ENCODE measurements at regions not wholly inside any gene's neighbourhood (a gene's known extent, or its start where the extent isn't known, plus 50 kb on each side); places are given as distances from the start of the nearest gene placed in this dataset.
"Not testable (repeated sequence)": the region's sequence is repeated elsewhere in the genome, so short reads cannot be mapped to it uniquely, and the experiment has no call there.

DNA sequence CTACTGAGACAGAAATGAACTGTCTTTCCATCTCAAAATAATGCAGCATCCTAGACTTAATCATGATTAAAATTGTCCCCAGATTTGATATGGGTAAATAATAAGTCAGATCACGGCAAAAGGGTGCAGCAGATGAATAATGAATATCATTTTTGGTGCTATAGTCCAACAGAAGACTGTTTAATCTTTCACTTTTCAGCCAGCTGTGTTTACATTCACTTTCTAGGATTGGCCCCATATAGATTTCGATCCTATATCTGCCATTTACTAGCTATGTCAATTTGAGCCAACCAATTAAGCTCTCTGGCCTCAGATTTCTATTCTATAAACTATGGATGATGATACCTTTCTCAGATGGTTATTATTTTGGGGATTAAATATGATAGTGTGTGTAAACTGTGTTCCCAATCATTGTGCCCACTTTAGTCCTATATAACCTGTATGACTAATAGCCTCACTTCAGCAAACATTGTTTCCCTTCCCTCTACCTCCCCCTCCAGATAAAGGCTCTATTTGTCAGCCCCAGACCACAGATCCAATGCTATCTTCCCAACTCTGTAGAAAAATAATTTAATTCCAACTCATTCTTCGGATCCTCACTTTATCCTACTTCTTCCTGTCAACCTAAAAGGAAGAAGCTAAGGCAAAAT lies 53.6 kb upstream of the NT5E start:
- no peak for DNase-seq

DNA sequence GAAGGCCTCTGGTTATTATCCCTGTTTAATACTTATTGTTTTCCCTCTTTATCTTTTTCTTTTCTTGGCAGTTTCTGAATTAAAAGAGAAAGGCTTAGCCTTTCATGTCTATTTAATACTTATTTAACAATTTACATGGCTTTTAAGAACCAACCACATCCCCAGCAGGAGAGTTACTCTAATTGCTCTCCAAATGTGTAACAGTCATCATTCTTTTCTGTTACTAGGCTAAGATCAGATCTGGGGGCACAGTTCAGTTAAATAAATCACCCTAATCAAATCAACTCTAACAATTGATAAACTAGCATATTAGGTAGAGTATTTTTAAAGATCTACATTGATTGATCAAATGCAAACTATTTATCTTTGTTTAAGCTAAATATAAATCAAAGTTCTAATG lies 54.1 kb upstream of the NT5E start:
- DNase-seq, result no peak

DNA sequence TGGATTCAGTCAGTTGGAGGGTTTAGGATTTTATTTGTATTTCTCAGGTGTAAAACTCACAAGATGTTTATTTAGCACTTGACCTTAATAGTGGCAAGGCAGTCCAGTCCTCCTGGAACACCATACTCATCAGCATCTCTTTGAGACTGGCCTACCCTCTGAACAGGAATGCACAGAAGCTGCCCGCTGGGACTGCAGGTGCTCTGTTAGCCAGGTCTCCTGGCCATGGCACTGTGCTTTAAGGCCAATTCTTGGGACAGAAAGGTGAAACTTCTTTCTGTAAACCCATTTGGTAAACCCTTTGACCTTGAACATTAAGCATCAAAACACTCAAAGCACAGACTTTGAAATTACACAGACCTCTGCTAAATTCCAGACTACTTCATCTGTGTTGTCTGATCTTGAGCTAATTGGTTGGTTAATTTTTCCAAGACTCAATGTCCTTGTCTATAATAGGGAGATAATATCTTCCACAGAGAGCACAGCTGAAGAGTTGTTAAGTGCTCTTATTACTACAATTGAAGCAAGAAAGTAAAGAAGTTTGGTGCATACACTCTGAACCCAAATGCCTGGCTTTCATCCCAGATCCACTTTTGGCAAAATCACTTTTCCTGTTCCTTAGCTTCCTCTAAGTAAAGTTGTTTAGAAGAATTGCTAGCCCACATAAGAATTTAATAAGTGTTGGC lies 54.9 kb upstream of the NT5E start:
- no peak for DNase-seq

DNA sequence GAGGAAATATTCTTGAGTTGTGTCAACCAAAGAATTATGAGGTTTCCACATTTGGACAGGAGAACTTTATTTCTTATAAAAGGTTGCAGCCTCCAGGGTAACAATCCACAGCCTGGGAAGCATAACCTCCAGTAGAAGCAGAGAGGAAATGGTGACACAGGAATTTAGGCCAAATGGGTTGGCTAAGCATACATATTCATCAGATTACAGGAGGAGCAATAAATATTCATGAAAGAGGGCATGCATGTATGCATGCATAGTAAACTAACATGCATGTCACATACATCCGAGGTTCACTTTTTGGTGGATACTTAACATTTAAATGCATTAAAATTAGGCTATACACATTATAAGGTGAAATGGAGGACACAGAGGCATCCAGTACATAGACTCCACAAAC lies 55.7 kb upstream of the NT5E start:
- DNase-seq, result no peak

DNA sequence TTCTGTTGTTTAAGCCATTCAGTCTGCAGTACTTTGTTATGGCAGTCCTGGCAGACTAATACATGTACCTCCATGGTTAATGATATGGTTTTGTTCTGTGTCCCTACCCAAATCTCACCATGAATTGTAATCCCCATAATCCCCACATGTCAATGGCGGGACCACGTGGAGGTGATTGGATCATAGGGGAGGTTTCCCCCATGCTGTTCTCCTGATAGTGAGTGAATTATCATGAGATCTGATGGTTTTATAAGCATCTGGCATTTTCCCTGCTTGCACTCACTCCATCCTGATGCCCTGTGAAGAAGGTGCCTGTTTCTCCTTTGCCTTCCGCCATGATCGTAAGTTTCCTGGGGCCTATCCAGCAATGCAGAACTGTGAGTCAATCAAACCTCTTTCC lies 57.5 kb upstream of the NT5E start:
- no peak for DNase-seq

DNA sequence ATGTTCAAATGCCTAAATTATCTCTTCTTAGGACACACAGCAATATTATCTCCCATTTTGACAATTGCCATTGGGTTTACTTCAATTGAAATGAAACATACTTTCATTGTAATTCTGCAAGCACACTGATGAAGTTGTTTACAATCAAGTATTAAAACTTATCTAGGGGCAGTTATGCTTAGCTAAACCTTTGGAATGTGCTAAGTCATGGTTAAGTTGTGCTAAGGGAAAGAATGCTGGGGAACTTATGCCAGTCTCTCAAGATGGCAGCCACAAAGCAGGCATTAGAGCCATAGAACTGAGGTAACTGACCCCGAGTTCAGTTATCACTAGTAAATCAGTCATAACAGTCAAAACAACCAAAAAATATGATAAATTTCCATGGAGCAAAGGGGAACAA lies 59.1 kb upstream of the NT5E start:
- DNase-seq, result no peak

DNA sequence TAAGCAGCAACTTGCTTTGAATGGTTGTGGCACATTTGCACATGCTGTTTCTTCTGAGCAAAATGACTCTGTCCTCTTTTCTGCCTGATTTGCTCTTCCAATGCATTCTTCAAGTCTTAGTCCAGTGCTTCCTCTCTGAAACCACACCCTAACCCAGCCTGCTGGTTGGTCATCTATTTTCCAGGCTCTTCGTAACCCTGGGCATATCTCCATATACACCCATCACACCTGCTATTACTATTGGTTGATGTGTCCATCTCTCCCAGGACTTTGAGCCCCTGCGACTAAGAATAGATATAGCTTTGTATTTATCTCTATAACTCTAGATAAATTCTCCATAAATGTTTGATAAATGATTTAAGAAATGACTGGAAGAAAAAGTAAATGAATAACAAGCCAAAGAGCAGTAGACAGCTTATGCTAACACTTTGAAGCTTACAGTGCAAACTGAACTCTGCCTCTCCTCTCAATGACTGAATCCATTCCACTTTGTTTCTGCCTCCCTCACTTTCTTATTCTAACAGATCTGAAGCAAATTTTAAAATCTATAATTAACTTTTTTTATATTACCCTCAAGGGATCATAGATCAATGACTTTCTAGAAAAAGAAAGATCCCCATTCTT lies 59.7 kb upstream of the NT5E start:
- no peak for DNase-seq

DNA sequence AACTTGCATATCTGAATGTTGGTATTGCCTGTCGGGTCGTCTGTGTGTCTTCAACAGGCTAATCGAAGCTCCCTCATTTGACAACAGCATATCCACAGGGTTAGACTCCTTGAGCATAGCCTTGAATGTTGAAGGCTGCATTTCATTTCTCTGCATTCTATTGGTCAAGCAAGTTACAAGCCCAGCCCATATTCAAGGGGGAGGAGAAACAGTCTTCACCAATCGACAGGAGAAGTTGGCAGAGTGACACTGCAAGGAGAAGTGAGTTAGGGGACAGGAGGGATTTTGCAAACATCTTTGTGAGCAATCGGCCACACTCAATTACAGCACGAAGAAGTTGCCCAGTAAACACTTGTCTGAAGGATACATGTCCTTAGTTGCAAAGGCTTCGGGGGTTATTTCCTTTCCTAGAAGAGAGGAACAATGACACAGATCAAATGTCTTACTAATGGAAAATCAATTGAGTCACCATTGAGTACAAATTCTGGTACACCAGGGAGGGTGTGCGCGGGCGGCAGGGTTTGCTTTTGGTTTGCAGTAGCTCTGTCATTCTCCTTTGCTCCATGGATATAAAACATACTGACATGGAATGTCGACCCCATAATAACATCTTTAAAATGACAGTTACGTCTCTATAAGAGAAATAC lies 60.6 kb upstream of the NT5E start:
- DNase-seq, result no peak

DNA sequence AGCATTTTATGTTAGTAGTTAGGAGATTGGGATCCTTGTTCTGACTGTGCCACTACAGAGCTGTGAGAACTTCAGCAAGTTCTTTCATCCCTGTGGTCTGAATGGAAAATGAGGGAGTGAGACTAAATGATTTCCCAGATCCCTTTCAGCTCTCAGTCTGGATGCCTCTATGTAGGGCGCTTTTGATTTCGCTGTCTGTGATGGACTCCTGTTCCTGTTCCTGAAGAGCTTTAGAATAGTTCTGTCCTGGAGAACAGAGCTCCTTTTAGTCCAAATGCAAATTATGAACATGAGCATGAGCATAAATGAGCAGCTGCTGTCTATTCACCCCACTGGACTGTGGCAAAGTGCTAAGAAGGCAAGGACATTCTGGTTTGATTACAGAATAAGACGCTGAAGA lies 61.4 kb upstream of the NT5E start:
- DNase-seq, result no peak

DNA sequence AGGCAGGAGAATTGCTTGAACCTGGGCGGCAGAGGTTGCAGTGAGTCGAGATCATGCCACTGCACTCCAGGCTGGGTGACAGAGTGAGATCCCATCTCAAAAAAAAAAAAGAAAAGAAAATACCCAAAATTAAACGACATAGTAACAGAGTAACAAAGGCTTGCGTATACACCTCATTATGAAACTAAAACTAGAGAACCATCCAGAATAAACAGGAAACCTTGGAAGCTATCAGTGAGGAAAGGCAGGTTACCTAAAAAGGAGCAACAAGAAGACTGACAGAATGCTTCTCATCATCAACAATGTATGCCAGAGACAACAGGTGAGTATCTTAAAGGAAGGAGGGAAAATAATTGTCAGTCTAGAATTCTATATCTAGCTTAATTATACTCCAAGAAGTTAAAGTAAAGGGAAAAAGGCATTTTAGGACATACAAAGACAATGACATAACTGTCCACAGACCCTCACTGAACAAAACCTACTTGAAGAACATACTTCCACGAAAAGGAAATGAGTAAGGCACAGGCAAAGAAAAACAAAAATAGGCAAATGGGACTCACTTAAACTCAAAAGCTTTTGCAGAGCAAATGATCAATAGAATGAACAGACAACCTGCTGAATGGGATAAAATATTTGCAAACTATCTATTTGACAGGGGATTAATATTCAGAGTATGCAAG lies 64.1 kb upstream of the NT5E start:
- DNase-seq, result no peak

DNA sequence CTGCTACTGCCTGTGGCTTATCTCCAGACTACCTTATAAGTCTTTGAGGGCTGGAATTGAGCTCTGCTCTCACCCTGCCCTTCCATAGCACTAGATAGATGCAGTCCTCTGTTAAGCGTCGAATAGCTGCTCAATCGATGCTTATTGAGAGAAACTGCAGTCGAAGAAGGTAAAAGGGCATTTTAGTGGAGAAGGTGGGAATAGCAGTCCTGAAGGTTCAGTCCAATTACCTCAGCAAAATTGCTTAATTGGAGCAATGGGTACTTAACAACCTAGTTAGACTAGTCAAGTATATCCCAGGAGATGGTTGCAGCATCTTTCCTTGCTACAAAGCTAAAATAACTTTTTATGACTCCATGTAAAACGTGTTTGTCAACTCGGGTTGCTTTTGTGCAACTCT lies 66.8 kb upstream of the NT5E start:
- DNase-seq, result no peak

DNA sequence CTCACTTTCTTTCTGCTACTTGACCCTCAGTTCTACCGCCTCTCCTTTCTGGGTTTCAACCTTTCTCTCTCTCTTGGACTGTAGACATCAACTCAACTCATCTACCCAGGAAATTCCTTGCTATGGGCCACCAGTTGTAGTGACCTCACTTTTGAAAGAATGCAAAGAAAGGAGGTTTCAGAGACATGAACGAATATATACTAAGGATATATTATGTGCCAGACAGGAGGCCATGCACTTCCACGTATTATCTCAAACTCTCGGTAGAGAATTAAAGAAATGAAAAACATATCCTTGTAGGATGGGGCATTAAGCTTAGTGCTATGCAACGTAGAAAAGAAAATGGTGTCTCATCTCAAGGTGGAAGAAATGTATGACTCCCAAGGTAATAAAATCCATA lies 67.3 kb upstream of the NT5E start:
- no peak for DNase-seq

DNA sequence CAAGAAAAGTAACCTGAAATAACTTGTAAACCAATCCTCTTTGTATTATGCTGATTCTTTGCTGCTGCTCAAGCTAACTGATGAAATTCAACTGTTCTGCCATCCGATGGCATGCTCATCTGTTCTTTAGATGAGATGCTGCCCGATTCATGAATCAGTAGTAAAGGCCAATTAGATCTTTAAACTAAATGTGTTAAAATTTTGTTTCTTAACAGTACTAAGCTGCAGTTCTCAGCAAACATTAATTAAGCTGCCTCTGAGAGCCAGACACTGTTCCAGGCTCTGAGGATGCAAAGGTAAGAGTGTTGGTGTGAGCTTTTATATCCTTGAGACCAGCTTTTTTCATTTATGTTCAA lies 77.0 kb upstream of the NT5E start:
- DNase-seq, result no peak

DNA sequence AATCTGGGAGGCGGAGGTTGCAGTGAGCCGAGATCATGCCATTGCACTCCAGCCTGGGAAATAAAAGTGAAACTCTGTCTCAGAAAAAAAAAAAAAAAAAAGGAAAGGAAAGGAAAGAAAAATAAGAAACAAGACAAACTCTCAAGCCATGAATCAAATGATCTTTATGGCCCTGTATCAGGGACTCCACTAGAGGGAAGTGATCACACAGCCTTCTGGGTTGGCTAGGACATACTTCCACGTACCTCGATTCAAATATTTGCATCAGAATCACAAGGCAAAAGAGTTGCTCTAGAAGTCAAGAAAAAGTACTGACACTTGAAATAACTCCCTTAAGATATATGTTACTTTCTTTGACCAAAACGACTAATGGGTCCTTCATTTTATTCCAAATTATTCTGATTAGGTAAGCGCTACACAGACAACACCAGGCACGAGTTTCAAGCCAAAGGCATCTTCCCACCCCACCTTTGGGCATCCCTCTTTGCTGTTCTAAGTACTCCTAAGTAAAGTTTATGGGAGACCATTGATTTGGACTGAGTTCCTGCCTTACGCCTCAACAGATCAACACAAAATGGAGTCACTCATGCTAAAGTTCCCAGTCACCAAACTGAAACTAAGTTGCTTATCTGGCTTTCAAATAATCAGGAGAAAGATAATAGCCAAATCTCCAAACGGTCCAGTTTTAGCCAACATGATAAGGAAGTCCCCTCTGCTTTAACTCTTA lies 77.5 kb upstream of the NT5E start:
- DNase-seq, result no peak

DNA sequence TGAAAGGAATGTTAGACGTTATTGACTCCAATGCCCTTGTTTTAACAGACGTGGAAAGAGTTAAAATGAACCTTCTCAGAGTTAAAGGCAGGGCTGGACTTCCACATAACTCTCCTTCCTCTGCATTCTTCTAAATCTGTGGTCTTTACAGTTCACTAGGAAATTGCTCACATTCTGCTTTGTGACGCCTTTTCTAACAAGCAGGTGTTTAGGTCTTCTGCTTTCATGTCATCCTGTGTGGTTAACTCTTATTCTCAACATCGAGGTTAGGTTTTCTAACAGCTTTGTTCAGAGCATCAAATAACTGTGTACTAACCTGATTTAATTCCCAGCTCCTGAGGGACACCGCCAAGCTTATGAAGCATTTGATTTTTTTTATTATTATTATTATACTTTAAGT lies 81.3 kb upstream of the NT5E start:
- no peak for DNase-seq

DNA sequence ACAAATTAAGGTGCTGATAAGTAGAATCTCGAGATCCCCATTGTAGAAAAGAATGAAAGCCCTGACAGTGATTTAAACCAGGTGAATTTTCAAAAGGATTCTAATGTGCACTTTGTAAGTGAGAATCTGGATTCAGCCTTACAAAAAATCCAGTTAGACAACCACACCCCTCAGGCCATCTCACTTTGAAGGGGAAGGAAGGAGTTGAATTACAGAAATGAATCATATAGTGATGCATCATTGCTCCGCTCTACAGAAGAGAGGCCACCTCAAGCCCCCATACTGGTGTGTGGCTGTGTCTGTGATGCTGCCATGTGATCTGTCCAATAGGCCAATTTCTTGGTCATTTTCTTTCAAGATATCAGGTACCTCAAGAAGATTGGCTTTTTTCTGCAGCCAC lies 85.5 kb upstream of the NT5E start:
- DNase-seq, result no peak

DNA sequence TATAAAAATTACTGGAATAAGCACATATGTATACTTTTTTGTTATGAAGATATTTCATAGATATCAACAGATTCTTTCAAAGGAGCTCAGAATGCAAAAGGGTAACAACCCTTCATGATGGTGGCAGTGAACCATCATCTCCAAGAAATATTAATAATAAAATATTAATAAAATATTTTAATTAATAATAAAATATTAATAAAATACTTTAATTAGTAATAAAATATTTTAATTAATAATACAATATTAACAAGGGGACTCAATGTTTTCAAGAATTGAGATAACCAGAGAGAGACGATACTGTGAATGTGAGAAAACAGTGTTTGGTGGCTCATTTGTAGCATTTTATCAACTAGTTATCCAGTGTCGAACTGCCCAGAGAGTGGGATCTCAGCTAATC lies 86.0 kb upstream of the NT5E start:
- no peak for DNase-seq

DNA sequence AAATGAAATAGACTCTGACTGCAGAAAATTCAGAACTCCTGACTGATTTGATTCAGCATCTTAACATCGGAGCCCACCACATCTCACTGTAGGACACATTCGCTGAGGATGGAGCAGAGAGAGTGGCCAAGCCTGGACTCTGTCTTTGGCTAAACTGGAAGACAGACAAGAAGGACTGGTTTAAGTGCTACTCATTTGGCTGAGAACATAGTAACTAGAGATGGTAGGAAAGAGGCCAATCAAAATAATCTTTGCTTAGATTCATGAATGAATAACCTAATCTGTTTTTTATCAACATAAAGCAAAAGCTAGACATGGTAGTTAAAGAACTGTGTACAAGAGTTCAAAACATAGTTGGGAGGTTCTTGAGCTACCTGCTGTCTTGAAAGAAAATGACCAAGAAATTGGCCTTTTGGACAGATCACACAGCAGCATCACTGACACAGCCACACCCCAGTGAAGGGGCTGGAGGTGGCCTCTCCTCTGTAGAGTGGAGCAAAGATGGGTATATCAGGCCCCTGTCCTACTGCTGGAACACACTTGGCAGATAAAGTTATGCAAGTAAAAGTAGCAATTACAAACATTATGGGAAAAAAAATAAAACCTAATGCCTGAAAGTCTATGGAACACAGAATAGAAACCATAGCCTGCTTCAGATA lies 87.1 kb upstream of the NT5E start:
- DNase-seq, result no peak

DNA sequence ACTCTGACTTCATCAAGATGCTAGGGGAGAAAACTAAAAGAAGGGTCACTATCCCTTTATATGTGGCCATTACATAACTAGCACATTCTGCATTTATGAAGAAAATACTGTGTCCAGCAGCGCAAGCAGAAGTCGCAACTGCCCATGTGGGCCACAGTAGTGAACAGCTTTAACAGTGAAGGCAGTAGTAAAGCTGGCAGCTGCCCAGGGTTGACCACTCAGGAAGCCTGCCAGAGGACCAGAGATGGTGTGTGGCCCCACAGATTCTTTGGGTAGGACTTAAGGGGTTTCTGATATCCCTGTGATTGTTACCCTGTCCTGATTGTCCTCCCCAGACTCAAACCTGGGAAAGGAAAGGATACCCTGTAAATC lies 88.3 kb upstream of the NT5E start:
- no peak for DNase-seq

DNA sequence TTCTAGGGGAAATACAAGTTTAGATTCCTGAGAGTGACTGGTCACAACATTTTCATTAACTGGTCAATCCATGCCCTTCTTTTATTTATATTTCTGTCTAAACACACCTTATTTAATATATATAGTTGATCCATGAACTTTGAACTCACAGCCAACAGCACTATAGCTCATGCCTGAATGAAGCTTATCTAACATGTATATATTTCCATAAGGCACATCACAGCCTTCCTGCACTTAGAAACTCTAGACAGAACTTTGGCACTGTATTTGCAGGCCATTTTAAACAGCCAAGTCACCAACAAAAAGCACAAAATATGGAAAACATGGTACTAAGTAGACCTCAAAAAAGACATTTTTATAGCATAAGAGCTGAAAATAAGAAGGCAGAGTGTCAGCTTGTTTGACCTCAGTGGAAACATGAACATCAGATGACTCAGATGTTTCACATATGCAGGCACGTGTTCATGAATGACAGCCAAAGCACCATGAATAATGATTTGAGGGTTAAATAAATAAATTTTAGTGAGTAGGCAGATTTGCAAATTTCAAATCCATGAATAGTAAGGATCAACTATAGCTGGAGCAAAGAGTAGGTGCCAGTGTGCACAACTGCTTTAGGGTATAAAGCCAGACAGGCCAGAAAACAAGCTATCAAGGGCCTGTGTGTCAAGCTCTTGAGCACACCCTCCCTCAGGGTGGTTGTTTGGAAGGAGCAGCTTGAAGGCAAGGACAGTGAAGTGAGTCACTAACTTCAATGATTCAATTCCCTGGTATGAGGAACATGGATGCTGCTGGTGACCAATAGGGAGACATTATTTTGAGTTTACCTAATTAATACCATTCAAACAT lies 88.9 kb upstream of the NT5E start:
- no peak for DNase-seq

DNA sequence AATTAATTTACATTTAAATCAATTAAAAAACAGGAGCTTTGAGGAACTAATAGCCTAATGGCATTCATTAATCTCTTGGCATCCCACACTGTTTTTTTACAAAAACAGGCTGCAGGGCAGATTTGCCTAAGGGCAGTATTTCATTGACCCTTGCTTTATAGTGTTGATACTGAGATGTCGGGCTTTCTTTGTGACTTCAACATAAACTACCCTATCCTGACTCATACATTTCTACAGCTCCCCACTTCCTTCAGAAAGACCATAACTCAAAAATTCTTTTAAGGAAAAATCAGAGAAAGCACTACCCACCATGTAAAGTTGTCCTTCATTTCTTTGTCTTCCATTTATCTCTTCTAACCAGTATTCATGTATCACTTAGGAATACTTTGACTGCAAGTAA lies 92.2 kb upstream of the NT5E start:
- no peak for DNase-seq

DNA sequence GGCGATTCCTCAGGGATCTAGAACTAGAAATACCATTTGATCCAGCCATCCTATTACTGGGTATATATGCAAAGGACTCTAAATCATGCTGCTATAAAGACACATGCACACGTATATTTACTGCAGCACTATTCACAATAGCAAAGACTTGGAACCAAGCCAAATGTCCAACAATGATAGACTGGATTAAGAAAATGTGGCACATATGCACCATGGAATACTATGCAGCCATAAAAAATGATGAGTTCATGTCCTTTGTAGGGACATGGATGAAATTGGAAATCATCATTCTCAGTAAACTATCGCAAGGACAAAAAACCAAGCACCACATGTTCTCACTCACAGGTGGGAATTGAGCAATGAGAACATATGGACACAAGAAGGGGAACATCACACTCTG lies 93.1 kb upstream of the NT5E start:
- DNase-seq, result not testable (repeated sequence)

Data from NCI-H526 treated with DMSO at 0.1 percent for 48 hours (cell line).